Chondrocyte (in vitro differentiated cells): ENCODE measurements at regions not wholly inside any gene's neighbourhood (a gene's known extent, or its start where the extent isn't known, plus 50 kb on each side); places are given as distances from the start of the nearest gene placed in this dataset.
"Not testable (repeated sequence)": the region's sequence is repeated elsewhere in the genome, so short reads cannot be mapped to it uniquely, and the experiment has no call there.

Experiments used
- DNase-seq: peaks from one replicate; pipeline ENCODE4 v3.0.0; 2021; ENCODE audit warnings: mixed read lengths, low spot score
- H3K27ac Mint-ChIP-seq: one replicate; pipeline ENCODE4 v1.8.0; 2021; ENCODE audit warnings: mild to moderate bottlenecking, moderate library complexity, mixed read lengths; ENCODE audit not compliant: unreplicated experiment
- H3K27me3 Mint-ChIP-seq: 2 replicates; pipeline ENCODE4 v1.8.0; 2021; ENCODE audit warnings: low read depth, mixed read lengths
- H3K36me3 Mint-ChIP-seq: 2 replicates; pipeline ENCODE4 v1.8.0; 2021; ENCODE audit warnings: low read depth, mixed read lengths
- H3K4me1 Mint-ChIP-seq: 2 replicates; pipeline ENCODE4 v1.8.0; 2021; ENCODE audit warnings: low read depth, mild to moderate bottlenecking, mixed read lengths
- H3K4me3 Mint-ChIP-seq: one replicate; pipeline ENCODE4 v1.8.0; 2021; ENCODE audit warnings: mild to moderate bottlenecking, moderate library complexity, mixed read lengths; ENCODE audit not compliant: unreplicated experiment
- H3K9me3 Mint-ChIP-seq: 2 replicates; pipeline ENCODE4 v1.8.0; 2021; ENCODE audit warnings: low read depth, mixed read lengths
- TF ChIP-seq, protein P1 (sequence below): fragments of 200-600 bp; sonication (generic); IDR thresholded peaks from 2 replicates; pipeline ENCODE4 v1.5.0; 2021; ENCODE audit warnings: antibody characterized with exemption, mild to moderate bottlenecking, moderate library complexity

GRCh38 chr7:68873616-68874015 is 724.7 kb upstream of the AUTS2 start:
- Mint-ChIP-seq H3K4me1 (no peaks in the 10 kb centered on the region), H3K9me3 (peaks cover 4% of the 10 kb centered on the region), H3K27me3 (peaks cover 21% of the 10 kb centered on the region), H3K4me3 (no peak overlapping the region), H3K27ac (no peak overlapping the region), H3K36me3 (peaks cover 2% of the 10 kb centered on the region)
- DNase-seq = no peak
- TF ChIP-seq, protein P1, sequence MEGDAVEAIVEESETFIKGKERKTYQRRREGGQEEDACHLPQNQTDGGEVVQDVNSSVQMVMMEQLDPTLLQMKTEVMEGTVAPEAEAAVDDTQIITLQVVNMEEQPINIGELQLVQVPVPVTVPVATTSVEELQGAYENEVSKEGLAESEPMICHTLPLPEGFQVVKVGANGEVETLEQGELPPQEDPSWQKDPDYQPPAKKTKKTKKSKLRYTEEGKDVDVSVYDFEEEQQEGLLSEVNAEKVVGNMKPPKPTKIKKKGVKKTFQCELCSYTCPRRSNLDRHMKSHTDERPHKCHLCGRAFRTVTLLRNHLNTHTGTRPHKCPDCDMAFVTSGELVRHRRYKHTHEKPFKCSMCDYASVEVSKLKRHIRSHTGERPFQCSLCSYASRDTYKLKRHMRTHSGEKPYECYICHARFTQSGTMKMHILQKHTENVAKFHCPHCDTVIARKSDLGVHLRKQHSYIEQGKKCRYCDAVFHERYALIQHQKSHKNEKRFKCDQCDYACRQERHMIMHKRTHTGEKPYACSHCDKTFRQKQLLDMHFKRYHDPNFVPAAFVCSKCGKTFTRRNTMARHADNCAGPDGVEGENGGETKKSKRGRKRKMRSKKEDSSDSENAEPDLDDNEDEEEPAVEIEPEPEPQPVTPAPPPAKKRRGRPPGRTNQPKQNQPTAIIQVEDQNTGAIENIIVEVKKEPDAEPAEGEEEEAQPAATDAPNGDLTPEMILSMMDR = no peak

- no peak for DNase-seq
- Mint-ChIP-seq H3K27me3 (peaks cover 12% of the 10 kb centered on the region), H3K4me1 (no peaks in the 10 kb centered on the region), H3K4me3 (no peak overlapping the region), H3K36me3 (no peaks in the 10 kb centered on the region), H3K9me3 (no peaks in the 10 kb centered on the region), H3K27ac (no peak overlapping the region)
- TF ChIP-seq, protein P1 = no peak
Measured at GRCh38 chr7:68875857-68876256, 722.4 kb upstream of the AUTS2 start.

DNA sequence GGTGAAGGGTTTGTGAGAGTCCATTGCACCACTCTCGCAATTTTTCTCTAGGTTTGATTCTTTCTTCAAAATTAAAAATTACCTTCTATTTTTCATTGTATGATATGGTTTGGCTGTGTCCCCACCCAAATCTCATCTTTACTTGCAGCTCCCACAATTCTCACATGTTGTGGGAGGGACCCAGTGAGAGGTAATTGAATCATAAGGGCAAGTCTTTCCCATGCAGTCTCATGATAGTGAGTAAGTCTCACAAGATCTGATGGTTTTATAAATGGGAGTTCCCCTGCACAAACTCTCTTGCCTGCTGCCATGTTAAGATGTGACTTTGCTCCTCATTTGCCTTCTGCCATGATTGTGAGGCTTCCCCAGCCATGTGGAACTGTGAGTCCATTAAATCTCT is 711.2 kb upstream of the AUTS2 start:
- H3K4me1 Mint-ChIP-seq, H3K4me3 Mint-ChIP-seq, H3K27ac Mint-ChIP-seq, H3K9me3 Mint-ChIP-seq, H3K36me3 Mint-ChIP-seq, H3K27me3 Mint-ChIP-seq, DNase-seq: not testable (repeated sequence)

- TF ChIP-seq, protein P1 = no peak
- no peak for DNase-seq
- H3K4me3 Mint-ChIP-seq = no peak overlapping the region
- no peaks in the 10 kb centered on the region for H3K36me3 Mint-ChIP-seq
- H3K9me3 Mint-ChIP-seq = peaks cover 7% of the 10 kb centered on the region
- H3K4me1 Mint-ChIP-seq = peaks cover 4% of the 10 kb centered on the region
- no peaks in the 10 kb centered on the region for H3K27me3 Mint-ChIP-seq
- H3K27ac Mint-ChIP-seq = no peak overlapping the region
Measured at GRCh38 chr7:68888971-68889385, 709.3 kb upstream of the AUTS2 start.

DNA sequence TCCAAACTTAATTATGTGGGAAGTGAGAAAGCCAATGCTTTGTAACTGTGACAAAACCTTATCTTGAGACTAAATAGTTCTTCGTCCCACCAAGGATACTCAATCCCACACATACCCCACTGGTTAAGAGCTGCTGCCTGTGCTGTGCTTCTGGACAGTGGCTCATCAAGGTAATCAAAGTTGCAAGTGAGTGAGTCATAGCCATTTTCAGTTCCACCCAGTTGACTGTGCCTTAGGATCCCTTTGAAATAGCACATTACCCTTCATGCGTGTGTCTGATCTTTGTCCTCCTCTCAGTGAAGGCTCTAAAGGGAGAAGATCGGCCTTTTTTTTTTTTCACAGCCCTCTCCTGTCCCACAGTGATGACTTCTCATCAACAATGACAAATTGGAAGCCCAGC is 706.0 kb upstream of the AUTS2 start:
- Mint-ChIP-seq H3K4me3 (no peak overlapping the region), H3K9me3 (peaks cover 7% of the 10 kb centered on the region), H3K27me3 (no peaks in the 10 kb centered on the region), H3K27ac (no peak overlapping the region), H3K36me3 (no peaks in the 10 kb centered on the region), H3K4me1 (peaks cover 4% of the 10 kb centered on the region)
- TF ChIP-seq, protein P1 = no peak
- no peak for DNase-seq

DNA sequence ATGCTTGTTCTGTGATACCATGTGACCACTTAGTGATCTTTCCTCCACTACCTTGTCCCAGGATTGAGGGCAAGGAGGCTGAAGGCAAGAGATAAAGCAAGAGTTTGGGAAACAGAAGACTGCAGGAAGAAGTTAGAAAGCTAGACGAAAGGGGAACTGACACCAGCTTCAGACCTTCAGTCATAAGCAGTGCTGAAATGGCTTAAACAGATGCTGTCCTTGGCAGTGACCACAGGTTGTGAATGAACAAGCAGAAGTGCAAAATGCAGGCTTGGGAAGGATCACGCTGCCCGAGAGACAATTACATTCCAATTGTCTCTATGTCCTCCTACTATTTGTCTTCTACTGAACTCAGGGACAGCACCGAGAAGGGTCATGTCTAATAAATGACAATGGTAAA is 704.9 kb upstream of the AUTS2 start:
- Mint-ChIP-seq H3K36me3 (no peaks in the 10 kb centered on the region), H3K9me3 (peaks cover 3% of the 10 kb centered on the region), H3K27ac (no peak overlapping the region), H3K4me1 (peaks cover 4% of the 10 kb centered on the region), H3K4me3 (no peak overlapping the region), H3K27me3 (no peaks in the 10 kb centered on the region)
- TF ChIP-seq, protein P1 = no peak
- DNase-seq = no peak

GRCh38 chr7:68899156-68899555 is 699.1 kb upstream of the AUTS2 start:
- not testable (repeated sequence) for H3K9me3 Mint-ChIP-seq, H3K4me1 Mint-ChIP-seq, H3K27ac Mint-ChIP-seq, H3K4me3 Mint-ChIP-seq, H3K36me3 Mint-ChIP-seq, H3K27me3 Mint-ChIP-seq, DNase-seq
